OCI-LY3 (cell line): ENCODE measurements at regions not wholly inside any gene's neighbourhood (a gene's known extent, or its start where the extent isn't known, plus 50 kb on each side); places are given as distances from the start of the nearest gene placed in this dataset.

Experiments
- EZH2phosphoT487 ChIP-seq: fragments of 200-600 bp; shearing (Covaris generic); IDR thresholded peaks from 2 replicates; pipeline ENCODE4 v1.6.1; 2018; ENCODE audit warnings: antibody characterized with exemption, mixed run types, low read depth
- TF ChIP-seq, protein P1 (sequence below): fragments of 200-600, 300-600 bp; sonication (generic); IDR thresholded peaks from 2 replicates; pipeline ENCODE4 v1.5.1; 2014; ENCODE audit warnings: antibody characterized with exemption, low read length, low read depth

GRCh38 chr4:134343656-134344055 lies 142.1 kb upstream of the PABPC4L start:
- no peak for TF ChIP-seq EZH2phosphoT487
- TF ChIP-seq, protein P1, sequence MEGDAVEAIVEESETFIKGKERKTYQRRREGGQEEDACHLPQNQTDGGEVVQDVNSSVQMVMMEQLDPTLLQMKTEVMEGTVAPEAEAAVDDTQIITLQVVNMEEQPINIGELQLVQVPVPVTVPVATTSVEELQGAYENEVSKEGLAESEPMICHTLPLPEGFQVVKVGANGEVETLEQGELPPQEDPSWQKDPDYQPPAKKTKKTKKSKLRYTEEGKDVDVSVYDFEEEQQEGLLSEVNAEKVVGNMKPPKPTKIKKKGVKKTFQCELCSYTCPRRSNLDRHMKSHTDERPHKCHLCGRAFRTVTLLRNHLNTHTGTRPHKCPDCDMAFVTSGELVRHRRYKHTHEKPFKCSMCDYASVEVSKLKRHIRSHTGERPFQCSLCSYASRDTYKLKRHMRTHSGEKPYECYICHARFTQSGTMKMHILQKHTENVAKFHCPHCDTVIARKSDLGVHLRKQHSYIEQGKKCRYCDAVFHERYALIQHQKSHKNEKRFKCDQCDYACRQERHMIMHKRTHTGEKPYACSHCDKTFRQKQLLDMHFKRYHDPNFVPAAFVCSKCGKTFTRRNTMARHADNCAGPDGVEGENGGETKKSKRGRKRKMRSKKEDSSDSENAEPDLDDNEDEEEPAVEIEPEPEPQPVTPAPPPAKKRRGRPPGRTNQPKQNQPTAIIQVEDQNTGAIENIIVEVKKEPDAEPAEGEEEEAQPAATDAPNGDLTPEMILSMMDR: no peak
